NCI-H2227 (cell line): ENCODE measurements at regions not wholly inside any gene's neighbourhood (a gene's known extent, or its start where the extent isn't known, plus 50 kb on each side); places are given as distances from the start of the nearest gene placed in this dataset.
A peak's percentile ranks its signal among the peaks of the same experiment; 100 is the strongest.

Source experiments
- DNase-seq: peaks from one replicate; lab custom pipeline; 2025; ENCODE audit not compliant: unreplicated experiment; lab: John Stamatoyannopoulos, UW

DNA sequence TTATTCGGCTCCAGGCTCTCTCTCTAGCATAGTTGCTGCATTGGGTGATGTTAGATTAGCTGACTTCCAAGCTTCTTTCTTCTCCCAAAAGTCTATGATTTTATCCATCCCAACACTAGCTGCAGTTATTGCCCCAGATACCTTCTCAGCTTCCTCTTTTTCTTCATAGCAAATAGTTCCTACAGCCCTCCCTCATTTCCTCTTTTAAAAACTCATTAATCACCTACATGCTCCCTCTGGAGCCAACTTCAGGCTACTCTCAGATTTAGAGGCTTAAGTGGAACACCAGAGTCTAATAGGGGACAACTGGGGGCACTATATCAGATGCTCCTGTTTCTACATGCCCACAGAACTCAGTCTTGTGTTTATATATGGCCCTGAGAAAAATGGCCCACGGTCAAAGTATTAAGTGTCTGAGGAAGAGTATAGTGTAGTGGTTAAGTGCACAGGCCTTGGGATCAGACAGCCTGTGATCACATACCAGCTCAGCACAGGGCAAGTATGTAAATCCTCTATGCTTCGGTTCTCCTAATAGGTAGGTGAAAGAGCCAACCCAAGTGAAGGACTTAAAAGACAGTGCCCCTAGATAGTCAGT lies 241.9 kb upstream of the SLC14A2 start:
- DNase-seq, result no peak

DNA sequence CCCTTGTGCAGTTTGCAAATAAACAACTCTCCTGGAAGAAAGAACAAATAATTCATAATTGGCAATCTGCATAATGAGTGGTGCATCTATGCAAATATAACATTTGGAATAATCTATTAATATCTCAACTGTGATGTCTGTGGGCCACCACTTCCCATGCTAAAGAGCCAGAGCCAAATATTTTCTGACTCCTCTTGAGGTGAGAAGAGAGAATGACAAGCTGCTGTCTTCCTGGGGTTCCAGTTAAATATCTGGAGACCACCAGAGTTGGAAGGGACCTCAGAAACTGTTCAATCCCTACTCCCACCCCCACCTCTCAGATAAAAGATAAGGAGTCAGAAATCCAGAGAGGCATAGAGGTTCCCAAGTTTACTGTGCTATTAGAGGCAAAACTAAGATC lies 241.0 kb upstream of the SLC14A2 start:
- DNase-seq, result no peak

DNA sequence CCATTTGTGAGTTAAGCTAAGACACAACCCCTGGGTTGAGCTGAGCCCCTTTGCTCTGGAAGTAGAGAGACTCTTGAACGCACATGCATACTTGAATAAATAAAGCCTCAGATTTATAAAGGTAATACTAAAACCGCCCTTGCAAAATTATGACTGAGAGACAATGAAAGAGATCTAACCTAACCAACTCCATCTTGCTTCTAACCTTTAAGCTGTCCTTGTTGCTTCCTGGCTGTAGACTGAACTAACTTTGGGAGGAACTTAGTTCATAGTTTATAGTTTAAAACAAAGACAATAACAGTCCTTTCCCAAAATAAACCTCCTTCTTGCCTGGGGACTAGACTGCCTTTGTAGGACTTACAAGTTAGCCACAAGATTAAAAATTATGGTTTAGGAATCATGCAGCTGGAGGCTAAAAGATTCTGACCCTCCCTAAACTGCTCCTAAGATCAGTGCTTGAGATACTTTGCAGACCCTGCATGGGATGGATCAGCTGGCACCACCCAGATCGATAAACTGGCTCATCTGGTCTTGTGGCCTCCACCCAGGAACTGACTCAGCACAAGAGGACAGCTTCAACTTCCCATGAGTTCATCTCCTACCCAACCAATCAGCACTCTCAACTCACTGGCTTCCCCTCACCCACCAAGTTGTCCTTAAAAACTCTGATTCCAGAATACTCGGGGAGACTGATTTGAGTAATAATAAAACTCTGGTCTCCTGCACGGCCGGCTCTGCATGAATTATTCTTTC lies 240.2 kb upstream of the SLC14A2 start:
- no peak for DNase-seq

DNA sequence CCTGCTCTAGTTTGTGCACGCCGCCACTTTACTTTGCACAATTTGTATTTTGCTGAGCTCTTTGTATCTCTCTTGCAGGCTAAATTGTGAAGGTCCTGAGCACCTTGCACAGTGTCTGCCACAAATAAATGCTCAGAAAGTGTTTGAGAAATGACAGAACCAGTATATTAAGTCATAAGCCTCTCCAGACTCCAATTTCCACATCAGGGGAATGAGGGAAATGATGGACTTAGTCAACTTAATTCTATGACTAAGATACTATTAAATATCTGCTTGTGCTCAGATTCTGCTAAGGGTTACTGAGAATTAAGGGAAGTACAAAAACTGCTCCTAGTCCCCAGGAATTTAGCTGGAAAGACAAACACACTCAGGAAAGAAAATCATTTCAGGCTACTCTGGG lies 239.1 kb upstream of the SLC14A2 start:
- DNase-seq, result no peak

DNA sequence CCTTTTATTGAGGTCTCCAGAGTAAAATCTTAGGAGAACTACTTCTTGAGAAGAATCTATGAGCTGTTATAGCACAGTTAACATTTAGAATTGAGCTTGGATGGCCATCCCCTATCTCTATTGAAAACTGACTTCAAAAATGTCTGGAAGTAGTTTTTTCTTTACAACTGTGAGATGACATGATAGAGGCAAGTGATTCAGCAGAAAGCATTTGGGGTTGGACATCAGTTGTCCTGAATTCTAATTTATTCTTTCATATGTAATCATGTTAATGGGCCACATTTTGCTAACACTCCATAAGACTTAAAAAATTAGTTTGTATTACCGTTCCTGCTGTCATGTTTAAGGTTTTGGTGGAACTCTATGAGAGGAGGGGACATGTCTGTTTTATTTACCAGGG lies 237.0 kb upstream of the SLC14A2 start:
- DNase-seq, result no peak

DNA sequence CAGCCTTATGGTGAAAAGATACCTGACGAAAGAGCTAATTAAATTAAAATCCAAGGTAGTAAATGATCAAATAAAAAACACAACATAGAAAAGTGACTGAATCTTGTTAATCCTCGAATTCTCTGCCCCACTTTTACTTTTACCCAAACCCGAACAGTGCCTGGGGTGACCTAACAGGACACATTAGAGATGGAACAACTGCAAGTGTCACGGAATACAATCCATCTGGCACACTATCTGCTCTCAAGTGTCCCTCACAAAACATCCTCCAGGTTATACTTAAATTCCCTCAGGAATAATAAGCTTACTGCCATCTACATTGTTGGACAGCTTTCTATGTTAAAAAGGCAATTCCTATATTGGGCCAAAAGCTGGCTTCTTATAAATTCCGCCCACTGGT lies 236.3 kb upstream of the SLC14A2 start:
- DNase-seq, result no peak

DNA sequence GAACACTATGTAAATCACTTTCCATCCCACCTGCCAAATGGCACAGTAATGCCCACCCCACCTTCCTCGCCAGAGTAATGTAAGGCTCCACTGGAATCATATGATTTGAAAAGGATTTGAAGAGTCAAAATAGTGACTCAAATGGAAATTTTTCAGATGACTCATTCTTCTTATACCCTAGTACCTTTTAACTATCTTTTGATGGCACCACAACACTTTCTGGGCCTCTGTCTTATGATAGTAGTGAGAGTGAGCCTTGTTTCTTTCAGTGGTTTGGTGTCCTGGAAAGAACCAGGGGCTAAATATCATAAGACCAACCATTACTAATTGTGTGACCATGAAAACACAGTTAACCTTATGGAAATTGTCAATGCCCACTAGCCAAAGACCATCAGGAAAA lies 235.4 kb upstream of the SLC14A2 start:
- DNase-seq, result no peak

DNA sequence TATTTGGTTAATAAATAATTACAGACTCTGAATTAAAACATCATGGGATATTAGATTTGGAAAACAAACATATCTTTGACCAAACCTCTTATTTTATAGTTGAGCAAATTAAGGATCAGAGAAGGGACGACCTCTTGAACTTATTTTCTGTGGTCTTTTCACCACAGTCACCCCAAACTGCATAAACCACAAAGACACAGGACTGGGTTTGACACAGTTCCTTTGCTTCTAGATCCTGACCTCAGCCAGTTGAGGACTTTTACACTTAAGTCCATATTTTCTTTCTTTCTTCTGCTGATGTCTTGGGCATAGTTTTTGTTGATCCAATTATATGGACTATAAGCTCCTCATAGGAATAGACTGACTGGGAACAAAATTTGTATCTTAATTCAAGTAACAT lies 234.0 kb upstream of the SLC14A2 start:
- no peak for DNase-seq

DNA sequence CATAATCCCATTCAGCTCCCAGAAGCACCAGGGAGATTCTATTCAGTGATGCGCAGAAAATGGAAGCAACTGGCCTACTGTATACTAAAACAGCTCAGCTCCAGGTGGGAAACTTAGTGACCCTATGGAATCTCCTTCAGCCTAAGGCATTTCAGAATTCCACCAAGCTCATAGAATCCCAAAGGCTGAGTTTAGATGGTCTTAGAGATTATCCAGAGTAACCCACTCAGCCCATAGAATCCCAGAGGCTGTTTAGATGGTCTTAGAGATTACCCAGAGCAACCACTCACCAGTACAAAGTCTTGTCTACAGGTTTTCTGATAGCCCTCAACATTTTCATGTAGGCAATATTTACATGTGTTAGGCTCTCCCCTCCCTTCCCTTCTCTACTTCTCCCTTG lies 232.0 kb upstream of the SLC14A2 start:
- no peak for DNase-seq

DNA sequence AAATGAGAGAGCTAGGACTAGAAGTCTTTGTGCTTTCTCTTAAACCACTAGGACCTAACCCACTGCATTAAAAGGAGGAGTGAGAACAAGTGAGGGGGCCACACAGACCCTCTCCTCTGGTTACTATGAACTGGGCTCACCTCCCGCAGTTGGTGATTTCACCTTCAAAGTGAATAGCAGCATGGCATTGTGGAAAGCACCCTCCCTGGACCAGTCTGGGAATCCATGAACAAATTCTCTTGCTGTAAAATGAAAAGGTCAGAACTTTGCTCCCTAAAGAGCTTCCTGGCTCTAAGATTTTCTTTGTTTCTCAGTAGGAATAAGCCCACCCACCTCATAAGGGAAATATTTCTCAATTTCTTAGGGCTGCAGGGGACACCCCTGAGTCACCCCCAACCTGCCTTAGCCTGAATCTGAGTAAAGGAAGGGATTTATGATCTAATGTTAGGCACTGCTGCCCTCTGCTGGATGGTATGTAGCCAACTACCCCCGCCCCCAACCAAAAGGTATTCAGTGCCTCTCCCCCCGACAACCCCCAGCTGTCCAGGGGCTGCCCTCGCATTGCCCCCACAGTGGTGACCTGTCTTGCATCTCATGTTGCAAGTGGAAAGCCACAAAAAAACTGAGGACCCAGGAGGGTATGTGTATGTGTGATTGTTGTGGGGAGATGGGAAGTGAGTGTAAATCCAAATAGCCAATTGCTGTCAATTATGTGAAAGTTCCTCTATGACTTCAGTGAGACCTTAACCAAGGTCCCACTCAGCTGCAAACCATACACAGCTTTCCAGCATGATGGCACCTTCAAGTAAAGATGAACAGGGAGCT lies 230.9 kb upstream of the SLC14A2 start:
- peak; percentile 65 for DNase-seq

DNA sequence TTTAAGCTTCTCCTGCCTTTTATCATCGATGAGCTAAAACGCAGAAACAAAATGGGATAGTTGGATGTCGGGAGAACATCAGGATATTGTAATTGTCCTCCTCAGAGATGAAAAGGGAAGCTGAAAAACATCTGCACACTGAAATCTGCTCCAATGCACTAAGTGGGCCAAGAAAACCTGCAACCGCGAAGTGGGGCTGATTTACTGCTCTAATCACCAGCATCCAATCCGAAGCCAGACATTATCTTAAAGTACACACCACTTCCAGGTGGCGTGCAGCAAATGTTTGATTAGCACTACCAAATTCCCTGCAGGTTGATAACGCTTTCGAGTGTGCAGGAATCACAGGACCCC lies 230.3 kb upstream of the SLC14A2 start:
- no peak for DNase-seq

DNA sequence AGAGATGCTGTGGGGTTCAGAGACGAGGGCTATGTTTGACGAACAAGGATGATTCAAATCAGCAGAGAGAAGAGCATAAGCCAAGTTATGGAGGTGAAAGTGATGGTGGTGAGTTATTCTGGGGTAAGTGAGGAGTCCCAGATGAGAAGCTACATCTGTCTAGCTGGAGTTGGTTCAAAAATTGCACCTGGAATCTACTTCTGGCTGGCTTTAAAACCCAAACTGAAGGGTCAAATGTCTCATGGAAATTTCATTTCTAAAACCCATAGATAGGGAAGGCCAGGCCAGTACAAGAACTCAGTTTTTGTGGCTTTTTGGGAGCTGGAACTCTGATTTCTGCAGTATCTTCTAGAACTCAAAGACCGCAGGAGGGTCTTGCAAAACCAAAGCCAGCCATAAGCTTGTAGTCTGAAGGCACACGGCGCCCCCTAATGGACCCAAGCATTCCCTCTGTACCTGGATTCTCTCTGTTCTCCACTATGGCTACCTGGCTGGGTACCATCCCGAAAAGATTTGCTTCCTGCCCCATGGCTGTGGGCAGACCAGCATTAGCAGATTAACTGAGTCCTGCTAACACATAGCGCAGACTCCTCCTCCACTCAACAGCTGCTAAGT lies 229.1 kb upstream of the SLC14A2 start:
- DNase-seq, result peak; percentile 64

DNA sequence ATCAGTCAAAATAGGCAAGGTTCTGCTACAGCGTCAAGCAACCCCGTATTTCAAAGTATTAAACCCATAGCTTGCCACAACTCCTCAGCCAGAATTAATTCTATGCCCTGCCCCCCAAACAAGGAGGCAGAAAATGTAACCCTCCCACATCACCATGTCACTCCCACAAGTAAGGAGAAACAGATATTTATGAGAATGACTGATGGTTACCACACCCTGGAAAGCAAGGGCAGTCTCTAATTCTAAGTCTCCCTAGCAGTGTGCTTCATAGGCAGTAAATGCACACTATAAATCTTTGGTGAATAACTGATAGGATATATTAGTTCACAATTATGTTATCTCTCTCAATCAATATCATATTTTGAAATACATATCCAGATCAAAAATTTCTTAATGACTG lies 228.0 kb upstream of the SLC14A2 start:
- DNase-seq, result no peak

DNA sequence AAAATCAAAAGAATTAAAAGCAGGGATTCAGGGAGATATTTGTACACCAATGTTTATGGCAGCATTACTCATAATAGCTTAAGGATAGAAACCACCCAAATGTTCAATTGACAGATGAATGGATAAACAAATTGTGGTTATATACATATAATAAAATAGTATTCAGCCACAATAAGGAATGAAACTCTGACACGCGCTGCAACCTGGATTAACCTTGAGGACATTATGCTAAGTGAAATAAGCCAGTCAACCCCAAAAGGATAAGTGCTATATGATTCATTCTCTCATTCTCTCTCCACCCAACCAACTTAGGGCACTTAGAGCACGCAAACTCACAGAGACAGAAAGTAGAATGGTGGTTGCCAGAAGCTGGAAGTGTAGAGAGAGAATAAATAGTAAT lies 216.8 kb upstream of the SLC14A2 start:
- no peak for DNase-seq

DNA sequence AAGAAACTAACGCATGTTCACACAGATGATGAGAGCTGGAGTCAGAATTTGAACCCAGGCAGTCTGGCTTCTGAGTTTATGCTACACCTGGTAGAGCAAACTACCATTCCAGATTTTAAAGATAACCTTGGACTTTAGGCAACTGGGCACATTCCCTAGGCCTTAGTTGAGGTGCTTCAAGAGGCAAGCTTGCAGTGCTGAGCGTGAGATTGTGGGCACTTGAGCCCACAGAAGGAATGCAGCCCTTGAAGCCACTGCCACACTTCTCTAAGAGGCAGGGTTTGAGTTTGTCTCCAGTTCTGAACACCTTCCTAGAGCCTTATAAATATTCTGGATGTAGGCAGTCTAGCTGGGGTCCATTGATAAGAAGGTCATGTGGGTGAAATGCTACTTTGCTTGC lies 216.1 kb upstream of the SLC14A2 start:
- DNase-seq, result no peak

DNA sequence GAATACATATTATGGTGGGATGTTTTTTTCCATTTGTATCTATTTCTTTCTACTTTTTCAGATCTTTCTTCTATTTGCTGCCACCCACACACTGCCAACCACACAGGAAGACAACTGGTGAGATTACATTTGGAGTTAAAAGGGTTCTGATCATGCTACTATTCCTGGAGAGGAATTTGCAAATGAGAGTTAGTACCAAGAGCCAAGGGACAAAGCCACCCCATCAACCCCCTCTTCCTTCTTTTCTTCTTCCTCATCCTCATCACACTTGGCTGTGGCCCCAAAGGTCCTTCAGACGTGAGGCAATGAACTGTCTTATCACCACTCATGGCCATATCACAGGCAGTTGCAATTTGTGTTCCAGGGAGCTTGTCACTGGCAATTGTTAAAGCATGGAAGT lies 215.6 kb upstream of the SLC14A2 start:
- no peak for DNase-seq

DNA sequence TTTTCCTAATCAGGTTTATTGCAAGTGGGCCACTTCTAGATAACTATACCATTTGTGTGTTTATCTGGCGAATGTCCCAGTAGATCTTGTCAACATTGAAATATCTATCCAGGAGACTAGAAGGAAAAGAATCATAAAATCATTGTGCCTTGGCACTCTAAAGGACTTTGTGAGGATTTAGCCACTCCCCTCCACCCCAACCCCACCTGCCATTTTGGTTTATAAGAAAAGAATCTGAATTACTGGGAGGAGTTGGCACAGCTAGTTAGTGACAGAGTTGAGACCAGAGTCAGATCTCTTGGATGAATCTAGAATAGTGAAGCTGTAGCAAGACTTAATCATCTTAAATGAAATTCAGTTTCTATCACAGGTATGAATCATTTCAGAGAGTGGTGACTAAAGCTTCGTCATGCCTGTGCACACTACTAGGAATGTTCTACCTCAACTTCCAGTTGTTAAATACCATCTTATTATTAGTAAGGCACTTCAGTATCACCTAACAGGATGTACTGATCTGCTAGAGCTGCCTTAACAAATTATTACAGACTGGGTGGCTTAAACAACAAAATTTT lies 212.7 kb upstream of the SLC14A2 start:
- DNase-seq, result no peak

DNA sequence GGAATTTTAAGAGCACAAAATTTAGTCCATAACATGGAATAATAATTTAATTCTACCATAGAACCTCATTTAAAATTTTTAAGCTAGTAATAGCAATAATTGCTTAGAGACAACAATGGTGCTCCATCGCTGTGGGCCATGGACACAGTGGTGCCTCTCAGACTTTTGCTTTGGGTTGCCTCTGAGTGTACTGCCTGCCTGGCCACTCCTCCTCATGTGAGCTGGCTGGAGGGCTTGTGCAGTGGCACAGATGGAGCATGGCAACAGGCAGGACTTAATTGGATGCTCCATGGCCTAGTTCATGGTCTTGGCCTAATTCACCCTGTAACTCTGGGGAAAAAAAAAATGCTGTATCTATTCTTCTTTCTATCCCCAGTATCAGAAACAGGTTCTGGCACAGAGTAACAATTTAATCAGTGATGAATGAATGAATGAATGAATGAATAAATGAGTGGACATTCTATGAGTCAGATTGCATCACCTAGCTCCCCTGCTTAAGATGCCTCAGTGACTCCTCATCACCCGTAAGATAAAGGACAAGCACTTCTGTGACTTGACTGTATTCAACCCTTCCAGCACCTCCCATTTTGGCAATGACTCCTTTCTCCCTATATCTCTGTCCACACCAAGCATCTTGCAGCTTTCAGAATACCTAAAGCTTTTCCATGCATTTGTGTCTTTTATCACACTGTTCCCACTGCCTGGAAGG lies 211.8 kb upstream of the SLC14A2 start:
- no peak for DNase-seq

DNA sequence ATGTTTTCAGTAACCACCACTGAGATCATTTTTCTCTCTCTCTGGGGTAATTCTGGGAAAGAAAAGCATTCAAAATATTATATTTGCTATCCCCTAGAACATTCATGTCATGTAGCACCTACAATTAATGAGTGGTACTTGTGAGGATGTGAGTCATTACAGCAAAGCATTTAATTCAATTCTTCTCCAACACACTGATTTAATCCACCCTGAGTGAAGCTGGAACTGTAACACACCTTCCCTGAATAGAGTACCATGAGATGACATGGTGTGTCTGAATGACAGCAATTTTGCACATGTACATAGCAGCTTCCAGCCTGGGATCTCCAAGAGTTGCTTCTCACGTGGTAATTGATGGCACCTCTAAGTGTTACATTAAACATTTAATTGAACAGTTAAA lies 207.1 kb upstream of the SLC14A2 start:
- DNase-seq, result no peak

DNA sequence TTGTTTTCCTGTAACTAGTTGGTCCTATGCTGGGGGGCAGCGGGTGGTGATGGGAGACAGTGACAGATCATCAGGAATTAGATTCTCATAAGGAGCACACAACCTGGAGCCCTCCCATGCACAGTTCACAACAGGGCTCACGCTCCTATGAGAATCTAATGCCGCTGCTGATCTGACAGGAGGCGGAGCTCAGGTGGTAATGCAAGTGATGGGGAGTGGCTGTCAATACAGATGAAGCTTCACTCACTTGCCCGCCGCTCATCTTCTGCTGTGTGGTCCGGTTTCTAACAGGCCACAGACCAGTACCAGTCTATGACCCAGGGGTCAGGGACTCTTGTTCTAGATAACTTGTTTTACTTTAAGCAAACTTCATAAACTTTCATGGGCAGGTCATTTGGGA lies 205.3 kb upstream of the SLC14A2 start:
- DNase-seq, result no peak

DNA sequence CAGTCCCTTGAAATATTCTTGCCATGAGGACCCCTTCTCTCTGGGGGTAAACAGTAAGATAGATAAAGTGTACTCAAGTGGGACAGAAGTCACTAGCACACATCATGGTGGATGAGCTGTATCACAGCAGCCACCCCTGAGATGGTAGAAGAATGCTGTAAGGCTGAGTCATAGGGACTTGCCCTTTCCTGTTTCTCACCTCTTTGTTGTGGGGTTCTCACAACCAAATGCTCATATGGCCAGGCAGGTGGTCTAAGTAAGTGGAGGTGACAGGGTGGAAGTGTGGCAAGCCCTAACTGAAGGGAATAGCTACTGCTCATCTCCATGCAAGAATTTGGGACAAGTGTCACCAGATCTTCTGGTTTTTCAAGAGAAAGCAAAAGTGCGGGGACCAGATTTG lies 202.7 kb upstream of the SLC14A2 start:
- no peak for DNase-seq
